Peyer's patch (tissue), 4 donors: ENCODE measurements at regions not wholly inside any gene's neighbourhood (a gene's known extent, or its start where the extent isn't known, plus 50 kb on each side); places are given as distances from the start of the nearest gene placed in this dataset.

ENCODE experiments used
- DNase-seq, 3 donors: peaks; one replicate each; pipeline ENCODE4 v3.0.0-alpha.2; 2017 to 2019
- H3K27ac ChIP-seq, 4 donors: fragments of 200-600 bp; sonication (generic); one replicate each; pipeline ENCODE4 v1.5.1; 2016 to 2019
- H3K27me3 ChIP-seq, 2 donors: fragments of 200-600 bp; sonication (generic); one replicate each; pipeline ENCODE4 v1.5.1; 2019
- H3K36me3 ChIP-seq, 3 donors: fragments of 200-600 bp; sonication (generic); one replicate each; pipeline ENCODE4 v1.5.1; 2016 to 2019
- H3K4me1 ChIP-seq, 4 donors: fragments of 200-600 bp; sonication (generic); one replicate each; pipeline ENCODE4 v1.5.1; 2016 to 2019
- H3K4me3 ChIP-seq, 4 donors: fragments of 200-600 bp; sonication (generic); 1 replicate in 3 of 4; 2 replicates in 1 of 4; pipeline ENCODE4 v1.5.1; 2016 to 2019; ENCODE audit warnings: mild to moderate bottlenecking in 1 of 4
- H3K9me3 ChIP-seq, 4 donors: fragments of 200-600 bp; sonication (generic); one replicate each; pipeline ENCODE4 v1.5.1; 2016 to 2019; ENCODE audit warnings: mild to moderate bottlenecking in 1 of 4
- CTCF ChIP-seq, 6 experiments: fragments of 450-650 bp in 4 of 6; fragments of 200-600 bp in 2 of 6; sonication (generic) in 1 of 6; IDR thresholded peaks; one replicate each; pipeline ENCODE4 v1.5.1; 2017 to 2019; ENCODE audit warnings: antibody characterized with exemption in 6 of 6, mild to moderate bottlenecking in 3 of 6, moderate library complexity in 1 of 6
- POLR2A ChIP-seq, 2 donors: fragments of 450-650 bp; IDR thresholded peaks; one replicate each; pipeline ENCODE4 v1.5.1; 2017; ENCODE audit warnings: antibody characterized with exemption in 2 of 2, mild to moderate bottlenecking in 2 of 2, moderate library complexity in 2 of 2

DNA sequence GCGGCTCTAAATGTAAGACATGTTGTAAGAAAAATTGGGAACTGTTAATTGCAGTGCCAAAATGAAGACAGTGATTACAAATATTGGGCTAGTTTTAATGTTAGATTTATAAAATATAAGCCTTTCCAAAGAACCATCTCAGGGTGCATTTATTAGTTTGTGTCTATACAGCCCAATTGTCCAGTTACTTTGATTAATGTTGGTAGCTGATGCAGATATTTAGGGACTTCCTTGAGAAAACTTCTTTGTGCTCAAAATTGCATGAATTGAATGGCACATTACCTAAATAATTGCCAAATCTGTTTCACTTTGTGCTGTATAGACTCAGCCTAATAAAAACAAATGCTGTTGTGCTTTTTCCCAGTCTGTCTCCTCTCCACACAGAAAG is 83.7 kb downstream of the DAD1 start:
- TF ChIP-seq CTCF (IDR thresholded peaks at IDR 0.05), result no peak
- no peak for TF ChIP-seq POLR2A (IDR thresholded peaks at IDR 0.05)
- Histone ChIP-seq H3K4me3 (no peak overlapping the region), H3K9me3 (no peaks in the 10 kb centered on the region), H3K27ac (peak overlapping the region; percentile 47 to 75 (median 68)), H3K36me3 (no peaks in the 10 kb centered on the region), H3K27me3 (no peaks in the 10 kb centered on the region), H3K4me1 (peaks cover 0 to 7% (median 0%) of the 10 kb centered on the region in 4 donors)
- DNase-seq, result no peak

GRCh38 chr14:22502551-22502950 is 86.5 kb downstream of the DAD1 start:
- Histone ChIP-seq H3K36me3 (no peaks in the 10 kb centered on the region), H3K4me1 (peaks cover 0 to 4% (median 0%) of the 10 kb centered on the region in 4 donors), H3K27ac (peak overlapping the region; percentile 23 to 70 (median 60)), H3K27me3 (no peaks in the 10 kb centered on the region), H3K9me3 (no peaks in the 10 kb centered on the region), H3K4me3 (peak overlapping the region in 1 of 4 donors; percentile 6)
- TF ChIP-seq CTCF (IDR thresholded peaks at IDR 0.05) (no peak), POLR2A (IDR thresholded peaks at IDR 0.05) (no peak)
- DNase-seq, result no peak

GRCh38 chr14:22502007-22502406 is 87.0 kb downstream of the DAD1 start:
- peak overlapping the region in 1 of 4 donors; percentile 6 for H3K4me3 ChIP-seq
- DNase-seq, result no peak
- H3K27ac ChIP-seq, result peak overlapping the region; percentile 23 to 70 (median 60)
- no peaks in the 10 kb centered on the region for H3K27me3 ChIP-seq
- no peaks in the 10 kb centered on the region for H3K9me3 ChIP-seq
- TF ChIP-seq POLR2A (IDR thresholded peaks at IDR 0.05) (no peak), CTCF (IDR thresholded peaks at IDR 0.05) (no peak)
- no peaks in the 10 kb centered on the region for H3K36me3 ChIP-seq
- H3K4me1 ChIP-seq, result peaks cover 0 to 4% (median 0%) of the 10 kb centered on the region in 4 donors

- Histone ChIP-seq H3K4me3 (peak overlapping the region in 1 of 4 donors; percentile 1), H3K36me3 (no peaks in the 10 kb centered on the region), H3K27me3 (no peaks in the 10 kb centered on the region), H3K9me3 (no peaks in the 10 kb centered on the region), H3K4me1 (peaks cover 0 to 2% (median 0%) of the 10 kb centered on the region in 4 donors), H3K27ac (peak overlapping the region in 3 of 4 donors; percentile 57 to 70 (median 62))
- DNase-seq, result no peak
- TF ChIP-seq POLR2A (IDR thresholded peaks at IDR 0.05) (no peak), CTCF (IDR thresholded peaks at IDR 0.05) (no peak)
Measured at GRCh38 chr14:22500954-22501726, 87.9 kb downstream of the DAD1 start.

DNA sequence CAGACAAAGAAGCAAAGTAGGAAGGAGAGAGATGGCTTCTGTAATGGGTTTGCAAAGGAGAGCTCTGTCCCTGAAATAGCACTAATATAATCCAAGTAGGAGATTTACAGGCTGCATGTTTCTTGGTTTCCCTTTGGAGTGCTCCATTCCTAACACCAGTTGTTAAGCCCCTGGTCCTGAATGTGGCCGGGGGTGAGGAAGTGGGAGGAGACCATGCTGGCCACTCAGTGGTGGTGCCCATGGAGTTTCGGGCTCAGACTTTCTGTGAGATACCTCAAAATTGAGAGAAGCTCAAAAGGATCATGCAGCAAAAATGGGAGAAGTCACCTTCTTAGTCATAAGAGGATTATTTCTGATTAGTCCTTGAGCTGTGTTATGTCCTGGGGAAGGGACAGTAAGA is 88.5 kb downstream of the DAD1 start:
- Histone ChIP-seq H3K9me3 (no peaks in the 10 kb centered on the region), H3K36me3 (no peaks in the 10 kb centered on the region), H3K27me3 (no peaks in the 10 kb centered on the region), H3K4me3 (peak overlapping the region in 1 of 4 donors; percentile 1), H3K27ac (peak overlapping the region in 3 of 4 donors; percentile 42 to 62 (median 57)), H3K4me1 (no peaks in the 10 kb centered on the region)
- TF ChIP-seq POLR2A (IDR thresholded peaks at IDR 0.05) (no peak), CTCF (IDR thresholded peaks at IDR 0.05) (no peak)
- no peak for DNase-seq
